ENCODE measurements at regions not wholly inside any gene's neighbourhood (a gene's known extent, or its start where the extent isn't known, plus 50 kb on each side); places are given as distances from the start of the nearest gene placed in this dataset.
"Not testable (repeated sequence)": the region's sequence is repeated elsewhere in the genome, so short reads cannot be mapped to it uniquely, and the experiment has no call there.

GRCh38 chr9:26639761-26640160 is 252.8 kb downstream of the CAAP1 start:
- H3K9me3 Mint-ChIP-seq (ENCODE audit: unreplicated experiment), result no peaks in the 10 kb centered on the region
- no peak overlapping the region for H3K4me3 ChIP-seq (ENCODE audit: insufficient read depth, low read depth, low read length)
- no peaks in the 10 kb centered on the region for H3K4me1 ChIP-seq (ENCODE audit: insufficient read depth, low read length)
- H3K27ac ChIP-seq (ENCODE audit: low read depth, low read length), result no peak overlapping the region
- H2AFZ ChIP-seq (ENCODE audit: low read depth, low read length), result no peak overlapping the region
- no peak for TF ChIP-seq EZH2 (IDR thresholded peaks at IDR 0.05; ENCODE audit: insufficient read depth, low read length)
- TF ChIP-seq CTCF (IDR thresholded peaks at IDR 0.05; ENCODE audit: insufficient read depth, low read depth, low read length), result no peak
- H3K27me3 Mint-ChIP-seq (ENCODE audit: low read depth, unreplicated experiment), result no peaks in the 10 kb centered on the region
- no peaks in the 10 kb centered on the region for H3K36me3 ChIP-seq (ENCODE audit: insufficient read depth, low read length)
- DNase-seq (ENCODE audit: low read depth) (no peak), FAIRE-seq (no peak)
- H3K9ac ChIP-seq (ENCODE audit: low read length), result no peak overlapping the region
- H4K20me1 ChIP-seq (ENCODE audit: insufficient read depth, low read length), result no peaks in the 10 kb centered on the region
- H3K9me3 ChIP-seq (ENCODE audit: insufficient read depth, low read depth, low read length), result peaks cover 4% of the 10 kb centered on the region
- no peak overlapping the region for H3K4me3 Mint-ChIP-seq (ENCODE audit: unreplicated experiment)
- no peaks in the 10 kb centered on the region for H3K27me3 ChIP-seq (ENCODE audit: insufficient read depth, low read length)
- H3K79me2 ChIP-seq (ENCODE audit: insufficient read depth, low read length), result no peaks in the 10 kb centered on the region
- no peak overlapping the region for H3K4me2 ChIP-seq (ENCODE audit: low read length)
- H3K4me1 Mint-ChIP-seq (ENCODE audit: low read depth, unreplicated experiment), result no peaks in the 10 kb centered on the region
- no peaks in the 10 kb centered on the region for H3K36me3 Mint-ChIP-seq (ENCODE audit: low read depth, unreplicated experiment)
- no peak overlapping the region for H3K27ac Mint-ChIP-seq (ENCODE audit: unreplicated experiment)

DNA sequence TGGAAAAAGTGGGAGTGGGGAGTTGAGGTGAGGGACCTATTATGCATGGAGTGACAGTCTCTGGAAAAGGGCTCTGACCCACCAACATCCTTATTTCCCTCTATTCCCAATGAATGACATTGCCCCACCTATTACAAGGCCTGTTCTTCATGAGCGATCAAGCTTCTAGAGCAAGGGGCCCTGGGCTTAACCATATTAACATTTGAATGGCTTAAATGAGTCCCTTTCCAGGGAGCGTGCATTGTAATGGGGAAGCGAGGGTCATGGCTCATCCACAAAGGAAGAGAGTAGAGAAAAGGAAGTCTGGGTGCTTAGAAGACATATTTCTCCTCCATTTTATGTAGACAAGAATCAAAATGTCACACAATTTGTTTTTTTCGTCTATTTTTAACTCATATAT is 255.5 kb downstream of the CAAP1 start:
- H3K27me3 ChIP-seq (ENCODE audit: insufficient read depth, low read length), result no peaks in the 10 kb centered on the region
- H3K4me2 ChIP-seq (ENCODE audit: low read length), result no peak overlapping the region
- DNase-seq (ENCODE audit: low read depth), result no peak
- no peaks in the 10 kb centered on the region for H4K20me1 ChIP-seq (ENCODE audit: insufficient read depth, low read length)
- H3K9me3 ChIP-seq (ENCODE audit: insufficient read depth, low read depth, low read length), result peaks cover 4% of the 10 kb centered on the region
- H3K79me2 ChIP-seq (ENCODE audit: insufficient read depth, low read length), result no peaks in the 10 kb centered on the region
- H2AFZ ChIP-seq (ENCODE audit: low read depth, low read length), result no peak overlapping the region
- no peaks in the 10 kb centered on the region for H3K4me1 Mint-ChIP-seq (ENCODE audit: low read depth, unreplicated experiment)
- no peak overlapping the region for H3K27ac ChIP-seq (ENCODE audit: low read depth, low read length)
- no peak overlapping the region for H3K27ac Mint-ChIP-seq (ENCODE audit: unreplicated experiment)
- TF ChIP-seq CTCF (IDR thresholded peaks at IDR 0.05; ENCODE audit: insufficient read depth, low read depth, low read length) (no peak), EZH2 (IDR thresholded peaks at IDR 0.05; ENCODE audit: insufficient read depth, low read length) (no peak)
- H3K27me3 Mint-ChIP-seq (ENCODE audit: low read depth, unreplicated experiment), result no peaks in the 10 kb centered on the region
- H3K4me1 ChIP-seq (ENCODE audit: insufficient read depth, low read length), result no peaks in the 10 kb centered on the region
- no peak overlapping the region for H3K9ac ChIP-seq (ENCODE audit: low read length)
- FAIRE-seq, result no peak
- peaks cover 3% of the 10 kb centered on the region for H3K9me3 Mint-ChIP-seq (ENCODE audit: unreplicated experiment)
- H3K4me3 Mint-ChIP-seq (ENCODE audit: unreplicated experiment), result no peak overlapping the region
- no peaks in the 10 kb centered on the region for H3K36me3 Mint-ChIP-seq (ENCODE audit: low read depth, unreplicated experiment)
- no peak overlapping the region for H3K4me3 ChIP-seq (ENCODE audit: insufficient read depth, low read depth, low read length)
- no peaks in the 10 kb centered on the region for H3K36me3 ChIP-seq (ENCODE audit: insufficient read depth, low read length)

DNA sequence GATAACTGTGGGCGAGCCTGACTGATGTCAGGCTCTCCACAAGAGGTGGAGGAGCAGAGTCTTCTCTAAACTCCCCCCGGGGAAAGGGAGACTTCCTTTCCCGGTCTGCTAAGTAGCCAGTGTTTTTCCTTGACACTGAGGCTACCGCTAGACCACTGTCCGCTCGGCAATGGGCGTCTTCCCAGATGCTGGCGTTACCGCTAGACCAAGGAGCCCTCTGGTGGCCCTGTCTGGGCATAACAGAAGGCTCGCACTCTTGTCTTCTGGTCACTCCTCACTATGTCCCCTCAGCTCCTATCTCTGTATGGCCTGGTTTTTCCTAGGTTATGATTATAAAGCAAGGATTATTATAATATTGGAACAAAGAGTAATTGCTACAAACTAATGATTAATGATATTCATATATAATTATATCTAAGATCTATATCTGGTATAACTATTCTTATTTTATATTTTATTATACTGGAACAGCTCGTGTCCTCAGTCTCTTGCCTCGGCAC is 278.7 kb downstream of the CAAP1 start:
- not testable (repeated sequence) for H3K79me2 ChIP-seq (ENCODE audit: insufficient read depth, low read length); H3K4me3 ChIP-seq (ENCODE audit: insufficient read depth, low read depth, low read length); H3K4me1 ChIP-seq (ENCODE audit: insufficient read depth, low read length); H3K4me2 ChIP-seq (ENCODE audit: low read length); H3K9ac ChIP-seq (ENCODE audit: low read length); H3K4me3 Mint-ChIP-seq (ENCODE audit: unreplicated experiment); H3K9me3 ChIP-seq (ENCODE audit: insufficient read depth, low read depth, low read length); H3K36me3 Mint-ChIP-seq (ENCODE audit: low read depth, unreplicated experiment); H2AFZ ChIP-seq (ENCODE audit: low read depth, low read length); FAIRE-seq; H4K20me1 ChIP-seq (ENCODE audit: insufficient read depth, low read length); H3K27ac Mint-ChIP-seq (ENCODE audit: unreplicated experiment); H3K4me1 Mint-ChIP-seq (ENCODE audit: low read depth, unreplicated experiment); H3K36me3 ChIP-seq (ENCODE audit: insufficient read depth, low read length); DNase-seq (ENCODE audit: low read depth); H3K9me3 Mint-ChIP-seq (ENCODE audit: unreplicated experiment); H3K27me3 Mint-ChIP-seq (ENCODE audit: low read depth, unreplicated experiment); H3K27ac ChIP-seq (ENCODE audit: low read depth, low read length); H3K27me3 ChIP-seq (ENCODE audit: insufficient read depth, low read length)
- TF ChIP-seq CTCF (IDR thresholded peaks at IDR 0.05; ENCODE audit: insufficient read depth, low read depth, low read length), result peak; percentile 5
